ENCODE measurements at regions not wholly inside any gene's neighbourhood (a gene's known extent, or its start where the extent isn't known, plus 50 kb on each side); places are given as distances from the start of the nearest gene placed in this dataset.

DNA sequence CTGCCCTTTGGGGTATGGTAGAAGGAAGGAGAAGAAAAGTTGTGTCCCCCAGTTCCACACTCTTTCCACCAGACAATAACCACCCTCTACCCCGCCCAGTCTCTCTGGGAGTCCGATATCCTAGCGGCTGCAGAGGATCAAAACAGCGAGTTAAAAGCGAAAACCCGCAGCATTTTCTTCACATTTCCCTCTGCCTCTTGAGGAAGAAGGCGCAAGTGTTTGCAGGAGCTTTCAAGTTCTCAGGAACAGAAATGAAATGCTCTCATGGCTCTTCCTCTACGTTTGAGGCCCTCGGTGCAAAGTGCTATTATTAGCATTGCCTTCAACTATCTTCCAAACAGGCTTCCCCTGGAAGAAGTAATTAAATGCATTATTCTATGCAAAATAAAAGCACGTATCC is 52.2 kb upstream of the CCDC167 start:
- Histone ChIP-seq H3K27me3 (ENCODE audit: insufficient read depth, low read depth, low read length) (no peaks in the 10 kb centered on the region), H3K9me2 (ENCODE audit: insufficient read depth, low read length) (no peaks in the 10 kb centered on the region), H3K4me2 (ENCODE audit: low read length) (no peak overlapping the region), H3K4me3 (ENCODE audit: low read length) (no peak overlapping the region), H3K27ac (ENCODE audit: low read length) (no peak overlapping the region), H3K9ac (ENCODE audit: low read length) (no peak overlapping the region), H4K20me1 (ENCODE audit: insufficient read depth) (no peaks in the 10 kb centered on the region), H2AFZ (ENCODE audit: low read depth, low read length) (no peak overlapping the region), H3K79me2 (replicated peaks; ENCODE audit: insufficient read depth, low read length) (no peaks in the 10 kb centered on the region), H3K9me3 (ENCODE audit: low read length) (no peaks in the 10 kb centered on the region), H3K36me3 (ENCODE audit: insufficient read depth, low read length) (no peaks in the 10 kb centered on the region), H3F3A (ENCODE audit: insufficient read depth, low read length, poor library complexity, severe bottlenecking) (no peaks in the 10 kb centered on the region)
- TF ChIP-seq RAD21 (conservative IDR thresholded peaks at IDR 0.05) (no peak), TAF1 (IDR thresholded peaks at IDR 0.05; ENCODE audit: low read depth) (no peak), EP300 (conservative IDR thresholded peaks at IDR 0.05; ENCODE audit: poor library complexity, severe bottlenecking) (no peak), REST (IDR thresholded peaks at IDR 0.05; ENCODE audit: borderline replicate concordance) (no peak), CTCF (IDR thresholded peaks at IDR 0.05; ENCODE audit: poor library complexity, severe bottlenecking) (no peak), SMC3 (conservative IDR thresholded peaks at IDR 0.05; ENCODE audit: poor library complexity) (no peak), EZH2 (IDR thresholded peaks at IDR 0.05; ENCODE audit: borderline replicate concordance, insufficient read depth, low read length, poor library complexity, severe bottlenecking) (no peak)

GRCh38 chr6:37551446-37551845 is 51.8 kb upstream of the CCDC167 start:
- Histone ChIP-seq H3K27me3 (ENCODE audit: insufficient read depth, low read depth, low read length) (no peaks in the 10 kb centered on the region), H3F3A (ENCODE audit: insufficient read depth, low read length, poor library complexity, severe bottlenecking) (no peaks in the 10 kb centered on the region), H3K27ac (ENCODE audit: low read length) (no peak overlapping the region), H4K20me1 (ENCODE audit: insufficient read depth) (no peaks in the 10 kb centered on the region), H3K36me3 (ENCODE audit: insufficient read depth, low read length) (no peaks in the 10 kb centered on the region), H2AFZ (ENCODE audit: low read depth, low read length) (no peak overlapping the region), H3K9me3 (ENCODE audit: low read length) (no peaks in the 10 kb centered on the region), H3K79me2 (replicated peaks; ENCODE audit: insufficient read depth, low read length) (no peaks in the 10 kb centered on the region), H3K9me2 (ENCODE audit: insufficient read depth, low read length) (no peaks in the 10 kb centered on the region), H3K9ac (ENCODE audit: low read length) (no peak overlapping the region), H3K4me3 (ENCODE audit: low read length) (no peak overlapping the region), H3K4me2 (ENCODE audit: low read length) (no peak overlapping the region)
- TF ChIP-seq REST (IDR thresholded peaks at IDR 0.05; ENCODE audit: borderline replicate concordance) (no peak), MXI1 (conservative IDR thresholded peaks at IDR 0.05; ENCODE audit: poor library complexity, severe bottlenecking) (no peak), SMC3 (conservative IDR thresholded peaks at IDR 0.05; ENCODE audit: poor library complexity) (no peak), EZH2 (IDR thresholded peaks at IDR 0.05; ENCODE audit: borderline replicate concordance, insufficient read depth, low read length, poor library complexity, severe bottlenecking) (no peak), RAD21 (conservative IDR thresholded peaks at IDR 0.05) (no peak), POLR2AphosphoS5 (IDR thresholded peaks at IDR 0.05) (no peak), CTCF (IDR thresholded peaks at IDR 0.05; ENCODE audit: poor library complexity, severe bottlenecking) (no peak), TAF1 (IDR thresholded peaks at IDR 0.05; ENCODE audit: low read depth) (no peak), EP300 (conservative IDR thresholded peaks at IDR 0.05; ENCODE audit: poor library complexity, severe bottlenecking) (no peak)
